Fibroblast of lung (primary cell): ENCODE measurements at regions not wholly inside any gene's neighbourhood (a gene's known extent, or its start where the extent isn't known, plus 50 kb on each side); places are given as distances from the start of the nearest gene placed in this dataset.

Experiments used
- DNase-seq, 2 donors: peaks; one replicate each; pipeline versions ENCODE4 v3.0.0 to v3.0.0-alpha.2; 2010; ENCODE audit warnings: low read depth in 2 of 2
- H2AFZ ChIP-seq: 2 replicates; pipeline ENCODE4 v1.5.1; 2012; ENCODE audit warnings: low read length, control low read depth, inconsistent platforms
- H3K27ac ChIP-seq: 2 replicates; pipeline ENCODE4 v1.5.1; 2011; ENCODE audit warnings: low read length, control low read depth; ENCODE audit not compliant: insufficient read depth
- H3K27me3 ChIP-seq: 2 replicates; pipeline ENCODE4 v1.5.1; 2011; ENCODE audit warnings: mild to moderate bottlenecking, low read length; ENCODE audit not compliant: control insufficient read depth, insufficient read depth
- H3K36me3 ChIP-seq: 2 replicates; pipeline ENCODE4 v1.5.1; 2011; ENCODE audit warnings: low read length; ENCODE audit not compliant: control insufficient read depth, insufficient read depth
- H3K4me1 ChIP-seq: 2 replicates; pipeline ENCODE4 v1.5.1; 2011; ENCODE audit warnings: low read length; ENCODE audit not compliant: control insufficient read depth, insufficient read depth; ENCODE audit errors: extremely low read depth
- H3K4me2 ChIP-seq: 2 replicates; pipeline ENCODE4 v1.5.1; 2011; ENCODE audit warnings: low read length, control low read depth; ENCODE audit not compliant: insufficient read depth; ENCODE audit errors: extremely low read depth
- H3K4me3 ChIP-seq, 4 experiments: fragments of 200-600 bp in 1 of 4; sonication (generic) in 1 of 4; replicated peaks in 1 of 4; 2 replicates each; pipeline ENCODE4 v1.5.1; 2011 to 2016; ENCODE audit warnings: low read length in 4 of 4, low read depth in 3 of 4, mild to moderate bottlenecking in 3 of 4, control low read depth in 2 of 4, inconsistent platforms in 1 of 4, mixed read lengths in 1 of 4; ENCODE audit not compliant: insufficient read depth in 1 of 4; ENCODE audit errors: control extremely low read depth in 1 of 4
- H3K79me2 ChIP-seq: 2 replicates; pipeline ENCODE4 v1.5.1; 2012; ENCODE audit warnings: mild to moderate bottlenecking, low read length, inconsistent platforms; ENCODE audit not compliant: control insufficient read depth, insufficient read depth
- H3K9ac ChIP-seq: 2 replicates; pipeline ENCODE4 v1.5.1; 2011; ENCODE audit warnings: mild to moderate bottlenecking, low read length, control low read depth; ENCODE audit not compliant: insufficient read depth
- H3K9me3 ChIP-seq: 2 replicates; pipeline ENCODE4 v1.5.1; 2012; ENCODE audit warnings: low read depth, low read length; ENCODE audit not compliant: control insufficient read depth, insufficient read depth
- H4K20me1 ChIP-seq: 2 replicates; pipeline ENCODE4 v1.5.1; 2011; ENCODE audit warnings: low read length; ENCODE audit not compliant: control insufficient read depth, insufficient read depth; ENCODE audit errors: extremely low read depth
- EZH2 ChIP-seq: IDR thresholded peaks from 2 replicates; pipeline ENCODE4 v1.5.1; 2012; ENCODE audit warnings: low read length, control low read depth, mild to moderate bottlenecking; ENCODE audit errors: missing control alignments
- TF ChIP-seq, protein P1 (sequence below), 2 donors: IDR thresholded peaks in 1 of 2; conservative IDR thresholded peaks in 1 of 2; 1 replicate in 1 of 2; 2 replicates in 1 of 2; pipeline ENCODE4 v1.5.1; 2011 to 2012; ENCODE audit warnings: low read length in 2 of 2, control low read depth in 1 of 2, inconsistent platforms in 1 of 2, low read depth in 1 of 2, mild to moderate bottlenecking in 1 of 2

DNA sequence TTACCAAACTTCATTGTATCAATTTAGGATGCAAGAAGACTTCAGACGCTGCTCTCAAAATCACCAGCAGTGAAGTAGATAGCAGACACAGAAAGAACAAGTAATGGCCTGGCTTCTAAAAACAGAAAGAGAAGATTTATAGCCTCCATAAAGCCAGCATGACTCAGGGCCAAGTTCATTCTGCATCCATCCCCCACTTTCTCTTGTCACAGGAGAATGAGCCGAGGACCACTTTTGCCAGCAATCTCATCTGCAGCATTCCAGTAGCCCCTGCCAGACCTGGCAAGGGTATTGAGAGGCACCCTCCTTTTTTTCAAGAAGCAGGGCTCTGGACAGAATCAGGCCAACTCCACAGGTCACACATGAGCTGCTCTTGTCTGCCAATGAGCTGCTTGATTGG is 355.4 kb upstream of the SOX9 start:
- Histone ChIP-seq H2AFZ (no peak overlapping the region), H3K9ac (no peak overlapping the region), H3K4me1 (no peaks in the 10 kb centered on the region), H3K79me2 (no peaks in the 10 kb centered on the region), H3K4me2 (no peak overlapping the region), H3K36me3 (no peaks in the 10 kb centered on the region), H3K9me3 (no peaks in the 10 kb centered on the region), H4K20me1 (no peaks in the 10 kb centered on the region), H3K27ac (no peak overlapping the region), H3K4me3 (no peak overlapping the region), H3K27me3 (no peaks in the 10 kb centered on the region)
- TF ChIP-seq EZH2 = no peak
- TF ChIP-seq, protein P1, sequence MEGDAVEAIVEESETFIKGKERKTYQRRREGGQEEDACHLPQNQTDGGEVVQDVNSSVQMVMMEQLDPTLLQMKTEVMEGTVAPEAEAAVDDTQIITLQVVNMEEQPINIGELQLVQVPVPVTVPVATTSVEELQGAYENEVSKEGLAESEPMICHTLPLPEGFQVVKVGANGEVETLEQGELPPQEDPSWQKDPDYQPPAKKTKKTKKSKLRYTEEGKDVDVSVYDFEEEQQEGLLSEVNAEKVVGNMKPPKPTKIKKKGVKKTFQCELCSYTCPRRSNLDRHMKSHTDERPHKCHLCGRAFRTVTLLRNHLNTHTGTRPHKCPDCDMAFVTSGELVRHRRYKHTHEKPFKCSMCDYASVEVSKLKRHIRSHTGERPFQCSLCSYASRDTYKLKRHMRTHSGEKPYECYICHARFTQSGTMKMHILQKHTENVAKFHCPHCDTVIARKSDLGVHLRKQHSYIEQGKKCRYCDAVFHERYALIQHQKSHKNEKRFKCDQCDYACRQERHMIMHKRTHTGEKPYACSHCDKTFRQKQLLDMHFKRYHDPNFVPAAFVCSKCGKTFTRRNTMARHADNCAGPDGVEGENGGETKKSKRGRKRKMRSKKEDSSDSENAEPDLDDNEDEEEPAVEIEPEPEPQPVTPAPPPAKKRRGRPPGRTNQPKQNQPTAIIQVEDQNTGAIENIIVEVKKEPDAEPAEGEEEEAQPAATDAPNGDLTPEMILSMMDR (conservative IDR thresholded peaks at IDR 0.05 in 1 of 2, IDR thresholded peaks at IDR 0.05 in 1 of 2; ENCODE audit: low read depth in 1 of 2, low read length in 2 of 2) = no peak
- peak; percentile 2 to 33 for DNase-seq

DNA sequence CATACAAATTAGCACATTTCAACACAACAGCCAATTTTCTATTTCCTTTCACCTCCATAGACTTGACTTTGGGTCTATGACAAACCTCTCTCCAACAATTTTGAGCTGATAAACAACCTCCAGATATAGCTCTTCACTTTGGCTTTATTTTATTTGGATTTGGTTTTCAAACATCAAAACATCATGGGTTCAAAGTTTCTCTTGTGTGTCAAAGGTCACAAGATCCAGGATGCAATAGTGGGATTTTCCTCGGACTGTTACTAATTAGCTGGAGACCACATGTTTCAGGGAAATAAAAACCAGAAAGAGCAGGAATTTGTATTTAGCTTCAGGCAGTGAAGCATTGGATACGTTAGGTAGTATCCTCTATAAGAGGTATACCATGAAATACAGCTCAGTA is 351.0 kb upstream of the SOX9 start:
- H3K36me3 ChIP-seq = no peaks in the 10 kb centered on the region
- H3K79me2 ChIP-seq = no peaks in the 10 kb centered on the region
- no peak overlapping the region for H3K4me3 ChIP-seq
- no peaks in the 10 kb centered on the region for H3K4me1 ChIP-seq
- no peaks in the 10 kb centered on the region for H3K27me3 ChIP-seq
- no peak overlapping the region for H3K27ac ChIP-seq
- no peak for DNase-seq
- no peaks in the 10 kb centered on the region for H3K9me3 ChIP-seq
- H2AFZ ChIP-seq = no peak overlapping the region
- H3K9ac ChIP-seq = no peak overlapping the region
- no peaks in the 10 kb centered on the region for H4K20me1 ChIP-seq
- no peak for TF ChIP-seq EZH2
- TF ChIP-seq, protein P1 (conservative IDR thresholded peaks at IDR 0.05 in 1 of 2, IDR thresholded peaks at IDR 0.05 in 1 of 2; ENCODE audit: low read depth in 1 of 2, low read length in 2 of 2) = no peak
- H3K4me2 ChIP-seq = no peak overlapping the region

DNA sequence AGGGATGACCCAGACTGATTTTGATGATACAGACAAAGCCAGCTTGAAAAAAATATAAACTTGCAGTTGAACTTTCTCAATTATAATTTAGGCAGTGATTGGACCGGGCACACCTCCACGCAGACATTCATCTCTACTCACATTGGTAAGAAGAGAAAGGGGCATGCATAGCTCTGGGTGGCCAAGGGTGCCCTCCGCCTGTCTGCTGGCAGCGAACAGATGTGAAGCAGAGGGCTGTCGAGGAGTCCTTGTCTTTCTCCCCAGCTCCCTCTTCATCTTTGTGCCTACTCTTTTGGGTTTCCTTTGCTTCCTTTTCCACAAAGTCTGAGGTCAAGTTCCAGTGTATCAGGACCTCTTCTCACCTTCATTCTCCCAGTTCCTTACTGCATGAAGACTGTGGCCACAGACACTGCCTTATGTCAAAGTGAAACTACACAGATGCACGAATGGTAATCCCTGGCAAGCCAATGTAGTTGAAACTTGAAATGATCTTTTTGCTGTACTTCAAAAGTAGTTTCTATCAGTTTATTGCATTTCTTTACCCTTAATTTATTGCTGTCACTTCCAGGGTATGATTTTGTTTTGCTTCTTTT is 343.7 kb upstream of the SOX9 start:
- DNase-seq = no peak
- no peak overlapping the region for H3K4me3 ChIP-seq
- H2AFZ ChIP-seq = no peak overlapping the region
- no peak overlapping the region for H3K27ac ChIP-seq
- no peaks in the 10 kb centered on the region for H3K36me3 ChIP-seq
- H3K4me2 ChIP-seq = no peak overlapping the region
- H3K9ac ChIP-seq = no peak overlapping the region
- TF ChIP-seq, protein P1 (conservative IDR thresholded peaks at IDR 0.05 in 1 of 2, IDR thresholded peaks at IDR 0.05 in 1 of 2; ENCODE audit: low read depth in 1 of 2, low read length in 2 of 2) = no peak
- no peak for TF ChIP-seq EZH2
- H4K20me1 ChIP-seq = no peaks in the 10 kb centered on the region
- H3K9me3 ChIP-seq = no peaks in the 10 kb centered on the region
- H3K79me2 ChIP-seq = no peaks in the 10 kb centered on the region
- no peaks in the 10 kb centered on the region for H3K4me1 ChIP-seq
- H3K27me3 ChIP-seq = no peaks in the 10 kb centered on the region
